GM23248 (cell line): ENCODE measurements at regions not wholly inside any gene's neighbourhood (a gene's known extent, or its start where the extent isn't known, plus 50 kb on each side); places are given as distances from the start of the nearest gene placed in this dataset.

Experiments
- DNase-seq: peaks from one replicate; pipeline ENCODE4 v3.0.0-alpha.2; 2015
- H2AFZ ChIP-seq: fragments of 200-600 bp; sonication (generic); 2 replicates; pipeline ENCODE4 v1.6.1; 2016; ENCODE audit warnings: antibody characterized with exemption
- H3F3A ChIP-seq: fragments of 200-600 bp; sonication (generic); 2 replicates; pipeline ENCODE4 v1.6.1; 2016; ENCODE audit warnings: mild to moderate bottlenecking, antibody characterized with exemption, mixed run types; ENCODE audit not compliant: insufficient read depth
- H3K27ac ChIP-seq: fragments of 200-600 bp; sonication (generic); 2 replicates; pipeline ENCODE4 v1.5.1; 2016; ENCODE audit warnings: mild to moderate bottlenecking
- H3K27me3 ChIP-seq: fragments of 200-600 bp; sonication (generic); replicated peaks from 2 replicates; pipeline ENCODE4 v1.6.1; 2016; ENCODE audit warnings: mild to moderate bottlenecking; ENCODE audit not compliant: insufficient read depth
- H3K36me3 ChIP-seq: fragments of 200-600 bp; sonication (generic); 2 replicates; pipeline ENCODE4 v1.6.1; 2016; ENCODE audit warnings: low read depth, mild to moderate bottlenecking
- H3K4me1 ChIP-seq: fragments of 200-600 bp; sonication (generic); 2 replicates; pipeline ENCODE4 v1.6.1; 2016; ENCODE audit warnings: mild to moderate bottlenecking; ENCODE audit not compliant: insufficient read depth
- H3K4me2 ChIP-seq: fragments of 200-600 bp; sonication (generic); one replicate; pipeline ENCODE4 v1.6.1; 2016; ENCODE audit warnings: mild to moderate bottlenecking; ENCODE audit not compliant: unreplicated experiment
- H3K4me3 ChIP-seq: fragments of 200-600 bp; sonication (generic); 2 replicates; pipeline ENCODE4 v1.5.1; 2016; ENCODE audit warnings: mild to moderate bottlenecking
- H3K79me2 ChIP-seq: fragments of 200-600 bp; sonication (generic); 2 replicates; pipeline ENCODE4 v1.6.1; 2016; ENCODE audit warnings: mild to moderate bottlenecking; ENCODE audit not compliant: insufficient read depth
- H3K9ac ChIP-seq: fragments of 200-600 bp; sonication (generic); 2 replicates; pipeline ENCODE4 v1.6.1; 2016; ENCODE audit warnings: mild to moderate bottlenecking
- H3K9me2 ChIP-seq: fragments of 200-600 bp; sonication (generic); 2 replicates; pipeline ENCODE4 v1.6.1; 2016; ENCODE audit warnings: mixed run types, mild to moderate bottlenecking, moderate library complexity; ENCODE audit not compliant: insufficient read depth
- H3K9me3 ChIP-seq: fragments of 200-600 bp; sonication (generic); one replicate; pipeline ENCODE4 v1.6.1; 2017; ENCODE audit warnings: low read depth
- H4K20me1 ChIP-seq: fragments of 200-600 bp; sonication (generic); 2 replicates; pipeline ENCODE4 v1.6.0; 2016; ENCODE audit not compliant: insufficient read depth
- EZH2 ChIP-seq: fragments of 200-600 bp; sonication (generic); IDR thresholded peaks from 2 replicates; pipeline ENCODE4 v1.6.1; 2018; ENCODE audit warnings: antibody characterized with exemption, mild to moderate bottlenecking; ENCODE audit not compliant: insufficient read depth, poor library complexity, severe bottlenecking
- EZH2phosphoT487 ChIP-seq: fragments of 200-600 bp; sonication (generic); IDR thresholded peaks from 2 replicates; pipeline ENCODE4 v1.6.1; 2018; ENCODE audit warnings: antibody characterized with exemption, moderate library complexity, mild to moderate bottlenecking, low read depth; ENCODE audit not compliant: insufficient read depth
- WGBS, 2 experiments: methylation state at CpG; one replicate each; pipeline ENCODE4 v1.1.6; 2015 to 2017; ENCODE audit warnings: low lambda C conversion rate in 2 of 2, low coverage in 1 of 2; ENCODE audit errors: missing lambda C conversion rate in 2 of 2; 5-methylcytosine and 5-hydroxymethylcytosine counted together
- in situ Hi-C: fragments of 300-500 bp; cut with MboI; formaldehyde crosslinking; loops from 2 replicates; pipeline ENCODE4 v1.15.0; 2020

DNA sequence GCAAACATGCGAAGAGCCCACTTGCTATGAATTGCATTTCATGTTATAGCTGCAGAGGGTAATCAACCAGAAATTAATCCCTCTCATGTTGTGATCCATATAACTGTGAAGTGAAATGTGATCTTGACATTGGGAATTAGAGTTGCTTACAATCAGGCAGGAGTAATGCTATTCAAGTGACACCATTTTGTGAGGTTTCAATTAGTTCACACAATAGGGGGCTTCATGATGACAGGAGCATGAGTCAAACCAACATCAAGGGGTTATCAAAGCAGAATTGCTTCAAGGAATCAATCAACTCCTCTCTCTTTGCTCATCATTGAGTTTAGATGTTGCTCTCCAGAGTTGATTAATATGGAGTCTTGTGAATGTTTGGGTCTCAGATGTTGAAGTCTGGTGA is 1585.2 kb upstream of the TENM4 start:
- no peaks in the 10 kb centered on the region for H3K27me3 ChIP-seq
- no peak for DNase-seq
- H3K4me1 ChIP-seq = no peaks in the 10 kb centered on the region
- no peaks in the 10 kb centered on the region for H3F3A ChIP-seq
- H3K9me2 ChIP-seq = no peaks in the 10 kb centered on the region
- H3K79me2 ChIP-seq = no peaks in the 10 kb centered on the region
- no peak overlapping the region for H3K9ac ChIP-seq
- TF ChIP-seq EZH2 (no peak), EZH2phosphoT487 (no peak)
- H3K27ac ChIP-seq = no peak overlapping the region
- H3K36me3 ChIP-seq = no peaks in the 10 kb centered on the region
- no peak overlapping the region for H3K4me2 ChIP-seq
- H2AFZ ChIP-seq = no peak overlapping the region
- H3K4me3 ChIP-seq = no peak overlapping the region
- H4K20me1 ChIP-seq = no peaks in the 10 kb centered on the region
- WGBS, 2 experiments = 45 to 50% methylated on average over 1 of the region's 1 CpG
- in situ Hi-C loops = no loop called here
- H3K9me3 ChIP-seq = no peaks in the 10 kb centered on the region

DNA sequence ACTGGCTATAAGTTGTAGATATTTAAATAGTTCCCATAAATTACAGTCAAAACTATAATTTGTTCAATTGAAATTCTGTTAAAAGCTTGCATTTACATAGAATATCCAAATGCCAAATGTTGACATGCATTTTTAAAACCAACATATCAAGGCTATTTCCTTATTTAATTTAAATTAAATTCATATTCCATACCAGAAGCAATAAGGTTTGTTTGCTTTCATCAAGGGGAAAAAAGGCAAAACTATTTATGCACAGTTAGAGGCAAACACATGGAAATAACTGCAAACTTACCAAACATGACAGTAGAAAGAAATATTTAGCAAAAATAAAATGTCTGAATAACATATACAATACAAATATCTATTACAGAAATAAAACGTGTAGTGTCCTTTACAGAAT is 1581.2 kb upstream of the TENM4 start:
- H3K4me1 ChIP-seq = no peaks in the 10 kb centered on the region
- no peak overlapping the region for H3K9ac ChIP-seq
- TF ChIP-seq EZH2 (no peak), EZH2phosphoT487 (no peak)
- no peaks in the 10 kb centered on the region for H4K20me1 ChIP-seq
- WGBS, 2 experiments = 12 to 26% methylated on average over 1 of the region's 1 CpG
- H3K9me3 ChIP-seq = no peaks in the 10 kb centered on the region
- DNase-seq = no peak
- H3F3A ChIP-seq = no peaks in the 10 kb centered on the region
- no peaks in the 10 kb centered on the region for H3K79me2 ChIP-seq
- H3K36me3 ChIP-seq = no peaks in the 10 kb centered on the region
- no peak overlapping the region for H2AFZ ChIP-seq
- in situ Hi-C loops = no loop called here
- no peak overlapping the region for H3K4me3 ChIP-seq
- H3K4me2 ChIP-seq = no peak overlapping the region
- H3K27ac ChIP-seq = no peak overlapping the region
- H3K9me2 ChIP-seq = no peaks in the 10 kb centered on the region
- no peaks in the 10 kb centered on the region for H3K27me3 ChIP-seq

DNA sequence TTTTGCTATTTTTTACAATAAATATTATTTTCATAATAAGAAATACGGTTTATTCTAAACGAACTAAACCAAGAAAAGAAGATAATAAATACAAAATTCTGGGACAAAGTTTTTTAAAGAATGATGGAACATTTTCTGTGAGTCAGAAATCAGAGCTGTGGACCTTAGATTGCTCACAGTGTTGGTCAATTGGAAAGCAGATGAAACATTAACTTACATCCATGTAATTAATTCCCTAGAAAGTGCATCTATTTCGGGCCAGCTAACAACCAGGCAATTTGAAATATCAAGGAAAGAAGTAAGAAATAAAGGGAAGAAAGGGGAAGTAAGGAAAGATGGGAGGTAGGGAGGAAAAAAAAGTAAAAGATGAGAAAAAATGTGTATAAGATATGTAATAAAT is 1569.8 kb upstream of the TENM4 start:
- in situ Hi-C loops = no loop called here
- no peak for DNase-seq

DNA sequence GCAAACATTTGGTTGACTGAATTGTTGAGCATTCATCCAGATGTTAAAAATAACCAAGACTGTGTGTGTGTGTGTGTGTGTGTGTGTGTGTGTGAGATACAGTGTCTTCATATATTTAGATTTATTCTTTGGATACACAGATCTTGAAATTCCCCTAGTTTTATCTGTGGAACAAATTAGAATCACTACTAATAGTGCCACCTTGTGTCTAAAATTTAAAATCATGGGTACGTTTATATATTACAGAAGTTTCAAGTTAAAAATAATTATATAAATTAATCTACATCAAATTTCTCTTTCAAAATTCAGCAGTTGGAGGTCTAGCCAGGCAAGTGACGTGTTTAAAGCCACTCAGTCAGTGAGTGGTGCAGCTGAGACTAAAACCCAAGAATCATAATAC is 1566.2 kb upstream of the TENM4 start:
- no peak for TF ChIP-seq EZH2
- no peak for TF ChIP-seq EZH2phosphoT487
- no peak overlapping the region for H3K9ac ChIP-seq
- no peak overlapping the region for H2AFZ ChIP-seq
- no peaks in the 10 kb centered on the region for H4K20me1 ChIP-seq
- H3K4me3 ChIP-seq = no peak overlapping the region
- H3K4me2 ChIP-seq = no peak overlapping the region
- WGBS, 2 experiments = 3 to 5% methylated on average over 2 of the region's 2 CpGs
- peak; percentile 62 for DNase-seq
- H3K4me1 ChIP-seq = peaks cover 21% of the 10 kb centered on the region
- H3F3A ChIP-seq = peaks cover 17% of the 10 kb centered on the region
- in situ Hi-C loops = no loop called here
- no peaks in the 10 kb centered on the region for H3K9me2 ChIP-seq
- H3K27me3 ChIP-seq = no peaks in the 10 kb centered on the region
- no peaks in the 10 kb centered on the region for H3K36me3 ChIP-seq
- H3K27ac ChIP-seq = no peak overlapping the region
- no peaks in the 10 kb centered on the region for H3K79me2 ChIP-seq
- no peaks in the 10 kb centered on the region for H3K9me3 ChIP-seq

More for the DNA sequence above, 1569.8 kb upstream of the TENM4 start:
- Histone ChIP-seq H3K27me3 (no peaks in the 10 kb centered on the region), H3K4me2 (no peak overlapping the region), H3K79me2 (no peaks in the 10 kb centered on the region), H3K36me3 (no peaks in the 10 kb centered on the region), H3K9ac (no peak overlapping the region), H3K4me1 (peaks cover 12% of the 10 kb centered on the region), H4K20me1 (no peaks in the 10 kb centered on the region), H3K9me3 (no peaks in the 10 kb centered on the region), H2AFZ (no peak overlapping the region), H3F3A (peaks cover 5% of the 10 kb centered on the region; the same call in 1 of the 2 replicates), H3K9me2 (no peaks in the 10 kb centered on the region), H3K27ac (no peak overlapping the region), H3K4me3 (no peak overlapping the region)
- 36 to 49% methylated on average over 3 of the region's 3 CpGs for WGBS, 2 experiments
- TF ChIP-seq EZH2phosphoT487 (no peak), EZH2 (no peak)

DNA sequence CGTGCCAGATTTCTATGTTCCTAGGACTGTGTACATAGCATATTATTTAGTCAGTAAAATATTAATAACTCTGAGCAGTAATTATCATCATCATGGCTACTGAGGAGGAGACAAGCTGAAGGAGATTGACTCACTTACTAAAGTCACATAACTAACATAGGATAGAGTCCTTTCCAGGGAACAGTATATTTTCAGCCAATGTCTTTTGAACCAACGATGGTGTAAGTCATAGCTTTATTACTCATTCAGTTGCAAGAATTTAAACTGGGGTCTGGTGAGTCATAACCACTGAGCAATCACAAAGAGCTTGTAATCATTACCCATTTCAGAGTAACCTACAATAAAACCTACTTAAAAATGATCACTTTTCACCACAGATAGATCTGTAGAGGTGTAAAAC is 1564.8 kb upstream of the TENM4 start:
- no peaks in the 10 kb centered on the region for H3K79me2 ChIP-seq
- in situ Hi-C loops = no loop called here

More for the DNA sequence above, 1564.8 kb upstream of the TENM4 start:
- Histone ChIP-seq H3K36me3 (no peaks in the 10 kb centered on the region), H3K4me3 (no peak overlapping the region), H3K9ac (no peak overlapping the region), H3K27ac (peak overlapping the region; percentile 37), H3F3A (peaks cover 17% of the 10 kb centered on the region), H3K9me2 (no peaks in the 10 kb centered on the region), H3K4me1 (peaks cover 21% of the 10 kb centered on the region), H3K27me3 (no peaks in the 10 kb centered on the region), H3K4me2 (peak overlapping the region; percentile 28), H2AFZ (peak overlapping the region; percentile 30; the same call in 1 of the 2 replicates), H3K9me3 (no peaks in the 10 kb centered on the region), H4K20me1 (no peaks in the 10 kb centered on the region)
- TF ChIP-seq EZH2phosphoT487 (no peak), EZH2 (no peak)
- 2 to 4% methylated on average over 2 of the region's 2 CpGs for WGBS, 2 experiments
- peak; percentile 94 for DNase-seq
